ENCODE measurements at regions not wholly inside any gene's neighbourhood (a gene's known extent, or its start where the extent isn't known, plus 50 kb on each side); places are given as distances from the start of the nearest gene placed in this dataset.
"Not testable (repeated sequence)": the region's sequence is repeated elsewhere in the genome, so short reads cannot be mapped to it uniquely, and the experiment has no call there.

DNA sequence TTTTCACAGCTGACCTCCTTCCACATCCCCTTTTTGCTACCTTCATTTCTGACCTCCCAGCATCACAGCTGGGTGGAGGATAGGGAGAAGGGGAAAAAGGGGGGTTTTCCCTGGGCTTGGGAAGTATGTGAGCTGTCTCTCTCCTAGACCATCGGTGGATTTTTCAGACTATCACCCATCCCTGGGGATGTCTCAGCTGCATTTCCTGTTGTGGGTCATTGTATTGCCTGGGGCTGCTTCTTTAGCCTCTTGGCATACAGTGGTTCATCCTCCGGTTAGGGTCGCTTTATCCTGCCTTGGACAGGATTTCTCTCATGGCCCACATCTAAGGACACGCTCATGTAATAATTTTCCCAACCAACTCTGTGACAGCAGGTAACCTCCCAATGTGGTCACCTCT, 142.5 kb upstream of the ARG1 start:
- peaks cover 25% of the 10 kb centered on the region for H3K36me3 Mint-ChIP-seq (ENCODE audit: low read depth)
- no peak overlapping the region for H3K27ac Mint-ChIP-seq
- no peak overlapping the region for H3K4me3 Mint-ChIP-seq
- H3K4me1 Mint-ChIP-seq (ENCODE audit: low read depth) = peaks cover 5% of the 10 kb centered on the region
- no peaks in the 10 kb centered on the region for H3K27me3 Mint-ChIP-seq (ENCODE audit: low read depth)
- peaks cover 17% of the 10 kb centered on the region for H3K9me3 Mint-ChIP-seq

DNA sequence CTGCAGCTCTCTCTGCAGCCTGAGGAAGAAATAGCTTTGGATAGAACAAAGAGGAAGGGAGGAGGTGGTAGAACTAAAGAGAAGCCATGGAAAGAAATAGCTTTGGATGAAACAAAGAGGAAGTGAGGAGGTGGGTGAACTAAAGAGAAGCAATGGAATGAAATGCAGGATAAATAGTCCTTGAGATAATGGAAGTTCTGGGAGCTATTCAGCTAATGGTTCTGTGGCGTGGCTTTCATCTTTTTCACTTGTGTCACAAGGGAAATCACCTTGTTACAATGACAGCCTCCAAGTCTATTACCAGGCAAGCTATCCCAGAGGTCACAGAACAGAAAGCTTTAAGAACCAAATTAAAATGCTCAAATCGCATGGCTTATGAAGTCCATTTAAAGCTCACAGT, 141.3 kb upstream of the ARG1 start:
- H3K4me1 Mint-ChIP-seq (ENCODE audit: low read depth) = peaks cover 6% of the 10 kb centered on the region
- H3K36me3 Mint-ChIP-seq (ENCODE audit: low read depth) = peaks cover 34% of the 10 kb centered on the region
- H3K4me3 Mint-ChIP-seq = no peak overlapping the region
- no peaks in the 10 kb centered on the region for H3K27me3 Mint-ChIP-seq (ENCODE audit: low read depth)
- no peak overlapping the region for H3K27ac Mint-ChIP-seq
- peaks cover 28% of the 10 kb centered on the region for H3K9me3 Mint-ChIP-seq

DNA sequence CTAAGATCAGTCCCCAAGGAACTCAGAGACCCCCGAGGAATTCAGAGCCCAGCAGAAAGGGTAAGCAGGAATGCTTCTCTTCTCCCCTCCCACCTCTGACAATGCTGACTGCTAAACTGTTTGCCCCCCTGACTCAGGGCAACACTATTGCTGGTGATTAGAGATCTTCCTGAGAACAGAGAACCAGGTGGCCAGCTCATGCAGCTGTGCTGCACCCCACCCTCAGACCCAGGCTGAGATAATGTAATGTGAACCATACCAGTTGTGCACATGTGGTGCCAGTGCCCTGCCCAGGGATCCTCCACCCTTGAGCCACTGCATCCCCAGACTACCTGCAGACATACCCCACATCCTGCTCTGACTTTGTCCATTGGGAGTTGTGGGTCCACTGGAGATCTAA, 139.1 kb upstream of the ARG1 start:
- Mint-ChIP-seq H3K4me1 (ENCODE audit: low read depth) (peaks cover 22% of the 10 kb centered on the region), H3K36me3 (ENCODE audit: low read depth) (peaks cover 56% of the 10 kb centered on the region), H3K4me3 (no peak overlapping the region), H3K27me3 (ENCODE audit: low read depth) (no peaks in the 10 kb centered on the region), H3K9me3 (peaks cover 44% of the 10 kb centered on the region), H3K27ac (no peak overlapping the region)

DNA sequence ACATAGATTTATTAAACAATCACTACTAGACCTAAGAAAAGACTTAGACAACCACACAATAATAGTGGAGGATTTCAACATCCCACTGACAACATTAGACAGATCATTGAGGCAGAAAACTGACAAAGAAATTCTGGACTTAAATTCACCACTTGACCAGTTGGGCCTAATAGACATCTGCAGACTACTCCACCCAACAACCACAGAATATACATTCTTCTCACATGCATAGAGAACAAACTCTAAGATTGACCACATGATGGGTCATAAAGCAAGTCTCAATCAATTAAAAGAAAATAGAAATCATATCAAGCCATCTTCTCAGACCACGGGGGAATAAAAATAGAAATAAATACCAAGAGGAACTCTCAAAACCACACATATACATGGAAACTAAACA, 136.7 kb upstream of the ARG1 start:
- H3K4me1 Mint-ChIP-seq (ENCODE audit: low read depth) = peaks cover 30% of the 10 kb centered on the region
- H3K9me3 Mint-ChIP-seq = peaks cover 44% of the 10 kb centered on the region
- H3K27ac Mint-ChIP-seq = no peak overlapping the region
- H3K36me3 Mint-ChIP-seq (ENCODE audit: low read depth) = peaks cover 72% of the 10 kb centered on the region
- no peaks in the 10 kb centered on the region for H3K27me3 Mint-ChIP-seq (ENCODE audit: low read depth)
- no peak overlapping the region for H3K4me3 Mint-ChIP-seq

DNA sequence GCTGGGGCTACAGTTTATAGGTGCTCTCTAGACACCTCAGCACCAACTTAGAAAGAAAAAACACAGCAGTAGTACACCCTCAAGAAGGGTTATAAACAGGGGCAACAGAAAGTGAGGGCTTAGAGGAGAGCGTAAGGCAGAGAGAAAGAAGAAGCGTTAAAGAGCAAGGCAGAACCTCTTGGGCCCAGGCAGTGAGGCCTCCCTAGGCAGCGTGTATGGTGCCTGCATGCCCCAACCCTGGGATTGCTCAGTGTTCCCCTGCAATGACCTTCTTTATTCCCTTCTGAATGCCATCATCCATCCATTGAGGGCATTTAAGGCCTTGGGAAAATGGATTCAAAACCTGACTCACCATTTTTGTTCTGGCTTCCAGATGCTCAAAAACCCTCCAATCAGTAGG, 130.0 kb upstream of the ARG1 start:
- H3K27ac Mint-ChIP-seq = peak overlapping the region; percentile 98
- H3K4me3 Mint-ChIP-seq = peak overlapping the region; percentile 94

DNA sequence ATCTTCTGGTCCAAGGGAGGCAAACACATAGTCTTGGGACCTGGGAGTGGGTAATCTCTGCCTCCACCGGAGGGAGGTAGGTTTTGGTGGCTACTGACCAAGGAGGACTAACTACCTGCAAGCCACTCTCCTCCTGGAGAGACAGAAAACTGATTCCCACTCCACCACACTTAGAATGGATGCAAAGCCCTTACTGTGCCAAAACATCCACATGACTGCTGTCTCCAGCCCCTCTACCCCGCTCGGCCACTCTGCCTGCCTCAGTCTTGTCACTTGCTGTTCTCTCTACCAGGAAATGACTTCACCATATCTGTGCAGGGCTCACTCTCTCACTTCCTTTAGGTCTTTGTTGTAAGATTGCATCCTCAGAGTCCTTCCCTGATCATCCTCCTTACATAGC, 129.5 kb upstream of the ARG1 start:
- H3K27ac Mint-ChIP-seq = peak overlapping the region; percentile 98
- no peaks in the 10 kb centered on the region for H3K27me3 Mint-ChIP-seq (ENCODE audit: low read depth)
- H3K4me3 Mint-ChIP-seq = peak overlapping the region; percentile 94
- peaks cover 31% of the 10 kb centered on the region for H3K36me3 Mint-ChIP-seq (ENCODE audit: low read depth)
- peaks cover 9% of the 10 kb centered on the region for H3K9me3 Mint-ChIP-seq
- peaks cover 40% of the 10 kb centered on the region for H3K4me1 Mint-ChIP-seq (ENCODE audit: low read depth)

More for the DNA sequence above, 130.0 kb upstream of the ARG1 start:
- peaks cover 14% of the 10 kb centered on the region for H3K9me3 Mint-ChIP-seq
- no peaks in the 10 kb centered on the region for H3K27me3 Mint-ChIP-seq (ENCODE audit: low read depth)
- peaks cover 36% of the 10 kb centered on the region for H3K36me3 Mint-ChIP-seq (ENCODE audit: low read depth)
- peaks cover 41% of the 10 kb centered on the region for H3K4me1 Mint-ChIP-seq (ENCODE audit: low read depth)

DNA sequence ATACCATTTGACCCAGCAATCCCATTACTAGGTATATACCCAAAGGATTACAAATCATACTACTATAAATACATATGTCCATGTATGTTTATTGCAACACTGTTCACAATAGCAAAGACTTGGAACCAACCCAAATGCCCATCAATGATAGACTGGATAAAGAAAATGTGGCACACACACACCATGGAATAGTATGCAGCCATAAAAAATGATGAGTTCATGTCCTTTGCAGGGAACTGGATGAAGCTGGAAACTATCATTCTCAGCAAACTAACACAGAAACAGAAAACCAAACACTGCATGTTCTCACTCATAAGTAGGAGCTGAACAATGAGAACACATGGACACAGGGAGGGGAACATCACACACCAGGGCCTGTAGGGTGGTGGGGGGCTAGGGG, 127.7 kb upstream of the ARG1 start:
- H3K36me3 Mint-ChIP-seq (ENCODE audit: low read depth) = peaks cover 15% of the 10 kb centered on the region
- not testable (repeated sequence) for H3K27ac Mint-ChIP-seq; H3K27me3 Mint-ChIP-seq (ENCODE audit: low read depth); H3K4me3 Mint-ChIP-seq; H3K9me3 Mint-ChIP-seq
- H3K4me1 Mint-ChIP-seq (ENCODE audit: low read depth) = peaks cover 34% of the 10 kb centered on the region

DNA sequence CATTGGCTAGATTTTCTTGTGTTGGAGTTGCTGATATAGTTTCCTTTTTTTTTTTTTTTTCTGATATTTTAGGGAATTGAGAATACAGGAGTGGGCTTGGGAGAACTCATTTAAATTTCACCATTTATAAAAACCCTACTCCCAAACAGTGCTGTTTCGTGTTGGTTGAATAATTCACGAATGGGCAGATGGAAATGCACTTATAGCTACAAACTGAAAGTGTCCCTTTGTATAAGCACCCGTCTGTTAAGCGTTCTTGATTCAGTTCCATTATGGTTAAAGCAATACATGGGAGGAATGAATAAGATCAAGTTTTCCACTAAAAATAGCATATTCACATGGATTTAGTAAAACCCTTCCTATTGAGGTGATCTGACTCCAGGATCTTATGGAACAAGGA, 122.2 kb upstream of the ARG1 start:
- Mint-ChIP-seq H3K27ac (no peak overlapping the region), H3K4me3 (no peak overlapping the region), H3K27me3 (ENCODE audit: low read depth) (no peaks in the 10 kb centered on the region), H3K36me3 (ENCODE audit: low read depth) (peaks cover 5% of the 10 kb centered on the region), H3K9me3 (no peaks in the 10 kb centered on the region), H3K4me1 (ENCODE audit: low read depth) (peaks cover 24% of the 10 kb centered on the region)

DNA sequence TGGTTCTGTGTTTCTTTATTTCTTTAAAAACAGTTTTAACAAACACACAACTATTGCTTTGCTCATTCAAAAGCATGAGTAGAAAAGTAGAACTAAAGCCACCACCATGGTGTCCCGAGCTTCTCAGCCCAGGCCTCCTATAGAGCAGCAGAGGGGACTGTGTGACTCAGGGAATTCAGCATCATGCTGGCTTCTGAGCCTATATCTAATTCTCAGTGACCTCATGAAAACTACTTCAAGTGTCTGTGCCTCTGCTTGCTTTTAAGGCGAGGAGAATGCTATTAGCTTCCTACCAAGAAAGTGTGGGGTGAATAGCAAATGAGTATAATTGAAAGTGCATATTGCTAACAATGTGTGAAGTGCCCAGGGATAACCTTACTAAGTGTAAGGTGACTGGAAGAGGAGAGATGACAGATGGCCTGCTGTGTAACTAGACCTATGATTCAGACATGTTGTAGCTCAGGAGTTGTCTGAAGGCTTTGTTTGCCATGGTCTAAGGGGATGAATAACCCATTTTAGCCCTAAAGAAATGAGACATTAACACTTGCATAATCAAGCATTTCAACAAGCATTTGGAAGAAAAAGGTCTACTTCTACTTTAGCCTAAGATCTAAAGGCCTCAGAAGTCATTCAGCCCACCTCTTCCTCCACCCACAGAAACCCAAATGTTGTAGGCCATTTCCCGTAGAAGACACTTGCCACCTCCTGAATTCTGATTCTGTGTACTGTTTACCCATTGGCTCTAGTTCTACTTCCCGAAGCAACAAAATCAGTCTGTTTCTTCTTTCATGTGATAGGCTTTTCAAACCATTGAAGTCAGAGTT, 121.5 kb upstream of the ARG1 start:
- peaks cover 5% of the 10 kb centered on the region for H3K36me3 Mint-ChIP-seq (ENCODE audit: low read depth)
- no peaks in the 10 kb centered on the region for H3K27me3 Mint-ChIP-seq (ENCODE audit: low read depth)
- H3K4me1 Mint-ChIP-seq (ENCODE audit: low read depth) = peaks cover 24% of the 10 kb centered on the region
- H3K4me3 Mint-ChIP-seq = no peak overlapping the region
- H3K27ac Mint-ChIP-seq = peak overlapping the region; percentile 32
- H3K9me3 Mint-ChIP-seq = no peaks in the 10 kb centered on the region

DNA sequence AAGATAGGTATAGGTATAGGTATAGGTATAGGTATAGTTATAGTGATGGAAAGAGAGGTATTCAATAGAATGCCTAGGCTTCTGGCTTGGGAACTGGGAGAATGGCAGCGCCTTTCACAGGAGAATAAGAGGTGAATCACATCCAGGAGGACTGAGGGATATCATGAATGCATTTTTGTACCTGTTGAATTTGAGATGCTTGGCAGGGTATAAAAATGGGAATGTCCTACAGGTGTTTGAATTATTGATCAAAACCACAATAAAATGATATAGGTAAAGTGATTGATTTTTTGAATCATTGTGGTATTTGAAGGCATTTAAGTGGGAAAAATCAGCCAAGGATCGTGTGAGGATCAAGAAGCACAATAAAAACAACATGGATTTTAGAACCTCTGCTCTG, 119.2 kb upstream of the ARG1 start:
- H3K4me3 Mint-ChIP-seq = no peak overlapping the region
- no peaks in the 10 kb centered on the region for H3K9me3 Mint-ChIP-seq
- H3K4me1 Mint-ChIP-seq (ENCODE audit: low read depth) = peaks cover 12% of the 10 kb centered on the region
- no peaks in the 10 kb centered on the region for H3K27me3 Mint-ChIP-seq (ENCODE audit: low read depth)
- no peak overlapping the region for H3K27ac Mint-ChIP-seq
- H3K36me3 Mint-ChIP-seq (ENCODE audit: low read depth) = peaks cover 5% of the 10 kb centered on the region

DNA sequence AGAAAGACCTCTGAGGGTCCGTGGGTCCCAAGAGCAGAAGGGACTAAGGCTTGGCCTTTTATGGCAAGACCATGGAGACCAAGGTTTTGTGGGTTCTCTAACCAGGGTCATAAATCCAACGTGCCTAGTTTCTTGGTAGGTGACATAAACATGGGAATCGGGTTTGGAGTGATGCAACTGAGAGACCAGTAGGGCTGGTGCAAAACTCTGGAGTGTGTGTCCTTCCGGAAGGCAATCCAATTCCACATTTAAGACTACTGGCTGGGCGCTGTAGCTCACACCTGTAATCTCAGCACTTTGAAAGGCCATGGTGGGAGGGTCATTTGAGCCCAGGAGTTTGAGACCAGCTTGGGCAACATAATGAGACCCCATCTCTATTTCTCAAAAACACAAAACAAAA, 116.5 kb upstream of the ARG1 start:
- Mint-ChIP-seq H3K9me3 (no peaks in the 10 kb centered on the region), H3K4me1 (ENCODE audit: low read depth) (peaks cover 11% of the 10 kb centered on the region), H3K27me3 (ENCODE audit: low read depth) (no peaks in the 10 kb centered on the region), H3K27ac (no peak overlapping the region), H3K36me3 (ENCODE audit: low read depth) (peaks cover 5% of the 10 kb centered on the region), H3K4me3 (no peak overlapping the region)

DNA sequence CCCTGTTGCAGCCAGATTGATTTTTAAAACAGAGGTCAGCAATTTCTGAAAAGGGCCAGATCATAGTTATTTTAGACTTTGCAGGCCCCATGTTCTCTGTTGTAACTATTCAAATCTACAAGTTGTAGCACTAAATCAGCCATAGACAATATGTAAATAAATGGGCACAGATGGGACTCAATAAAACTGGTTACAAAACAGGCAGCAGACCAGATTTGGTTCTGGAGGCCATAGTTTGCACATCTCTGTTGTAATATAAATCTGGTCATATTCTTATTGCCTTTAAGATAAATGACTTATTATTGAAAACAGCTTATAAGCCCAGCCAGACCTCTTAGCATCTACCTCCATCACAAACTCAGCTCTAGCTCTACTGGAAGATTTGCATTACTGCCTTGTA, 114.0 kb upstream of the ARG1 start:
- Mint-ChIP-seq H3K27ac (no peak overlapping the region), H3K9me3 (no peaks in the 10 kb centered on the region), H3K36me3 (ENCODE audit: low read depth) (no peaks in the 10 kb centered on the region), H3K27me3 (ENCODE audit: low read depth) (no peaks in the 10 kb centered on the region), H3K4me1 (ENCODE audit: low read depth) (peaks cover 5% of the 10 kb centered on the region), H3K4me3 (no peak overlapping the region)

DNA sequence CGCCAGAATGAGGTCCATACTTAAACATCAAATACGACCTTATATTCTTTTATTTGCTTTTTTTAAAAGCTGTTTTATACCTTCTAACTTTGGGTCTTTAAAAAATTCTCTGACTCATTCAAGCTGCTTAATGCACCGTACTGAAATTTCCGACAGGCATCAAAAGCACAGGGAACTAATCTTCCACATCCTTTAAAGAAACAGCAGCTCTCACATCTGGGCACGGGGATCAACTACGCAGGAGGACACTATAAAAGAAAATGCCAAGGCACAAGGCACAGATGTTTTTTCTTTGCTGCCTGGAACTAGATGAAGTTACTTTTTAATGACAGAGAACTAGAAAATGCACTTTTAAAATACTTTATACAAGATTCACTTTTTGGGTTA, 112.4 kb upstream of the ARG1 start:
- H3K4me3 Mint-ChIP-seq = no peak overlapping the region

DNA sequence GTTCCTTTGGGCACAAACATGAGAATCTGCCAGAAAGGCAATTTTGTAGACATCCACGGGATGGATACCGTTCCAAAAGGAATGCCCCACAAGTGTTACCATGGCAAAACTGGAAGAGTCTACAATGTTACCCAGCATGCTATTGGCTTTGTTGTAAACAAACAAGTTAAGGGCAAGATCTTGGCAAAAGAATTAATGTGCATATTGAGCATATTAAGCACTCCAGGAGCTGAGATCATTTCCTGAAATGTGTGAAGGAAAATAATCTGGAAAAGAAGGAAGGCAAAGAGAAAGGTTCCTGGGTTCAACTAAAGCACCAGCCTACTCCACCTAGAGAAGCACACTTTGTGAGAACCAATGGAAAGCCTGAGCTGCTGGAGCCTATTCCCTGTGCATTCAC, 103.9 kb upstream of the ARG1 start:
- H3K4me3 Mint-ChIP-seq = no peak overlapping the region
- H3K27me3 Mint-ChIP-seq (ENCODE audit: low read depth) = peaks cover 6% of the 10 kb centered on the region
- peaks cover 4% of the 10 kb centered on the region for H3K9me3 Mint-ChIP-seq
- no peak overlapping the region for H3K27ac Mint-ChIP-seq
- no peaks in the 10 kb centered on the region for H3K36me3 Mint-ChIP-seq (ENCODE audit: low read depth)
- no peaks in the 10 kb centered on the region for H3K4me1 Mint-ChIP-seq (ENCODE audit: low read depth)

More for the DNA sequence above, 112.4 kb upstream of the ARG1 start:
- Mint-ChIP-seq H3K27me3 (ENCODE audit: low read depth) (no peaks in the 10 kb centered on the region), H3K4me1 (ENCODE audit: low read depth) (peaks cover 5% of the 10 kb centered on the region), H3K27ac (no peak overlapping the region), H3K9me3 (no peaks in the 10 kb centered on the region), H3K36me3 (ENCODE audit: low read depth) (no peaks in the 10 kb centered on the region)

DNA sequence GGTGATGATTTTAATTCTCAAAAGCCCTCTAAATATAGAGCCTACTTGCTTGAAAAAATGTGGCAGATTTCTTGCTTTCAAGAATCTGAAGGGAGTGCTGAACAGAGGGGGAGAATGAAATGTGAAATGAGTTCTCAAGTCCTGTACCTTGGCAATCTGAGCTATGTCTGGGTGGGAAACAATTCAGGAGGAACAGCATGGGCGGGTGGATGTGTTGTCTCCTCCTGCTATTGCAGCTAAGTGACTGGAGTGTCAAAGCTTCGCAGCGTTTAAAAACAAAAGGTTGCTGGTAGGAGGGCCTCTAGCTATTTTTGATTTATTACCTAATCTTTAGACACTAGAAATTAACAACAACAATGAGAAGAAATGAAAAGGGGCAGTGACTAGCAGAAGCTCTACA, 102.5 kb upstream of the ARG1 start:
- Mint-ChIP-seq H3K27ac (no peak overlapping the region), H3K36me3 (ENCODE audit: low read depth) (no peaks in the 10 kb centered on the region), H3K27me3 (ENCODE audit: low read depth) (peaks cover 6% of the 10 kb centered on the region), H3K9me3 (peaks cover 9% of the 10 kb centered on the region), H3K4me1 (ENCODE audit: low read depth) (no peaks in the 10 kb centered on the region), H3K4me3 (no peak overlapping the region)

DNA sequence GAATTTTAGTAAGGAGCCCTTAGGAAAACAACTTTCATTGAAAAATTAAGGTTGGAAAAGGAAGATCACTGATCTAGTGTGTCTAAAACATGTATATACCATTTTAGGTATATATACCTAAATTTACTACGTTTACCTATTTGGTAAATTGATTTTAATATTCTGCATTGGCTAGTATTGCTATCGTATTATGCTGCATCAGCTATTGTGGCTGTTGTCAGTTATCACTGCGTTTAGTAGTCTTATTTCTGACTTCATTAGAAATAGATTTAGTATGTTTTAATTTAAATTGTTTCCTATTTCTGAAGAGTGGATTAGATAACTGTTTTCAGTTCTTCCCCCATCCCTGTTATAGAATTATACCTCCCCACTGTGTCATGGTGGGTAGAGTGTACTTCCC, 101.7 kb upstream of the ARG1 start:
- no peaks in the 10 kb centered on the region for H3K4me1 Mint-ChIP-seq (ENCODE audit: low read depth)
- no peak overlapping the region for H3K27ac Mint-ChIP-seq
- H3K9me3 Mint-ChIP-seq = peaks cover 9% of the 10 kb centered on the region
- no peak overlapping the region for H3K4me3 Mint-ChIP-seq
- peaks cover 6% of the 10 kb centered on the region for H3K27me3 Mint-ChIP-seq (ENCODE audit: low read depth)
- H3K36me3 Mint-ChIP-seq (ENCODE audit: low read depth) = no peaks in the 10 kb centered on the region

Data from T-helper 1 cell treated with Interleukin-12 subunit alpha and Interleukin-12 subunit beta and Interleukin-4 antibody, amounts not matched to agents 30 μg/mL and 1 μg/mL, for 36 hours (primary cell).